ENCODE measurements at regions not wholly inside any gene's neighbourhood (a gene's known extent, or its start where the extent isn't known, plus 50 kb on each side); places are given as distances from the start of the nearest gene placed in this dataset.

DNA sequence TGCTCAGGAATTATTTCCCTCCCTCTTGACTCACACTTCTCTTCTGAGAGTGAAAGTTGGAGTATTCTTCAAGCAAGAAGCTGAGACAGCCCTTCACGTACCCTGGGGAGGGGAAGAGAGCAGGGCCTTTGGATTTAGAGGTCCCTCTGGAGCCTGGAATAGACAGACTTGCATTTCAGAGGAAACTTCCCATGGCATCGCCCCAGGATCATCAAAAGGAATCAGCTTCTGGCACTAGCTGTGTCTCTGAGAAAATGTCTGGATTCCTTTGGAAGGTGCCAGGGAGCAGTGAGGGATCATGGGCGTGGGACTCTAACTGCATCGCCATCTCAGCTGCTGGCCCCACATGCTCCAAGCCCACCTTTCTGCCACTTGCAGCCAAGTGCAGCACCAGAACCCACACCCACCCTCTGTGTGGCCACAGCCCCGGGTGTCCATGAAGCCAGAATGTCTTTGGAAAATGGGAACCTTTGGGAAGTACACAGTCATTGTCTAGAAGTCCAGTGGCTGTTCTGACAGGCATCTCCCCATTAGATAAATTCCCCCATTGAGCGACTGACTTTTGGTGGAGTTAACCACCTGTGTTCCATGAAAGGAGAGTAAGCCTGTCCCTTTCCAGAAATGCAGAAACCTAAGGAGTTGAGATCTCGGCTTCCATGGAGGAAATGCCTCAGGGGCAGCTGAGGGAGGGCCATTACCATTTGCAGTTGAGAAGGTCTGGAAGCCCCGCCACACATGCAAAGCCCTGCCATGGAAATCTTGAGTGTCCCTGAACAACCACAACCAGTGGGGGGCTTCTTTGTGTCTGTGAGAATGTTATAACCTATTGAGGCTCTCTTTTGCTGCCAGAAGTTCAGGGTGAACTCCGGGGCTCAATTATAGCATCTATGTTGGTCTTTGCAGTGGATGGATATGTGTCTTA lies 57.8 kb upstream of the GDF10 start:
- intact Hi-C loops (cut with DNase I) = no loop called here
- Histone ChIP-seq H3K27me3 (peaks cover 0 to 11% (median 0%) of the 10 kb centered on the region in 7 donors), H3K4me3 (no peak overlapping the region), H3K36me3 (no peaks in the 10 kb centered on the region), H3K4me1 (no peaks in the 10 kb centered on the region), H3K27ac (no peak overlapping the region), H3K9me3 (no peaks in the 10 kb centered on the region)
- no peak for ATAC-seq
- no peak for DNase-seq
- 87 to 89% methylated on average over 9 of the region's 9 CpGs for WGBS, 2 donors
- TF ChIP-seq, protein P1, sequence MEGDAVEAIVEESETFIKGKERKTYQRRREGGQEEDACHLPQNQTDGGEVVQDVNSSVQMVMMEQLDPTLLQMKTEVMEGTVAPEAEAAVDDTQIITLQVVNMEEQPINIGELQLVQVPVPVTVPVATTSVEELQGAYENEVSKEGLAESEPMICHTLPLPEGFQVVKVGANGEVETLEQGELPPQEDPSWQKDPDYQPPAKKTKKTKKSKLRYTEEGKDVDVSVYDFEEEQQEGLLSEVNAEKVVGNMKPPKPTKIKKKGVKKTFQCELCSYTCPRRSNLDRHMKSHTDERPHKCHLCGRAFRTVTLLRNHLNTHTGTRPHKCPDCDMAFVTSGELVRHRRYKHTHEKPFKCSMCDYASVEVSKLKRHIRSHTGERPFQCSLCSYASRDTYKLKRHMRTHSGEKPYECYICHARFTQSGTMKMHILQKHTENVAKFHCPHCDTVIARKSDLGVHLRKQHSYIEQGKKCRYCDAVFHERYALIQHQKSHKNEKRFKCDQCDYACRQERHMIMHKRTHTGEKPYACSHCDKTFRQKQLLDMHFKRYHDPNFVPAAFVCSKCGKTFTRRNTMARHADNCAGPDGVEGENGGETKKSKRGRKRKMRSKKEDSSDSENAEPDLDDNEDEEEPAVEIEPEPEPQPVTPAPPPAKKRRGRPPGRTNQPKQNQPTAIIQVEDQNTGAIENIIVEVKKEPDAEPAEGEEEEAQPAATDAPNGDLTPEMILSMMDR (IDR thresholded peaks at IDR 0.05) = no peak

DNA sequence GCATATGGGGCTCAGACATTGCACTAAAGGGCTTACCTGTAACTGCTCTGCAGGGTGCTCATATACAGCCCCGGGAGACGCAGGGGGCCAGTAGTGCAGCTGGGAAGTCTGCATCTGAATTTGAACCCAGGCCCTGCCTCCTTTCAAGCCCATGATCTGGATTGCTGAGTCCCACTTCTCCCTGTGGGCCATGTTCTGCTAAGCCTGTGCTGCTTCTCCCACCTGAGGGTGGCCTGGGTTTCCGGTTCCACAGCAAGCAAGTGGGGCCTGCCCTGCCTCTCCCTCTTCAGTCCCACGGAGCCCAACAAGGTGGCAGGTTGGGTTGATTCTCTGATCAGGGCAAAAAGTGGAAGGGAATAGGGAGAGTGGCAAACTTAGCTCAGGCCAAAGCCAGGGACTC lies 56.6 kb upstream of the GDF10 start:
- no peak overlapping the region for H3K4me3 ChIP-seq
- TF ChIP-seq, protein P1 (IDR thresholded peaks at IDR 0.05) = no peak
- no peak for ATAC-seq
- intact Hi-C loops (cut with DNase I) = no loop called here
- no peaks in the 10 kb centered on the region for H3K4me1 ChIP-seq
- DNase-seq = no peak
- WGBS, 2 donors = 89 to 94% methylated on average over 4 of the region's 4 CpGs
- H3K27ac ChIP-seq = no peak overlapping the region
- H3K27me3 ChIP-seq = peaks cover 0 to 11% (median 0%) of the 10 kb centered on the region in 7 donors
- H3K36me3 ChIP-seq = no peaks in the 10 kb centered on the region
- H3K9me3 ChIP-seq = no peaks in the 10 kb centered on the region

DNA sequence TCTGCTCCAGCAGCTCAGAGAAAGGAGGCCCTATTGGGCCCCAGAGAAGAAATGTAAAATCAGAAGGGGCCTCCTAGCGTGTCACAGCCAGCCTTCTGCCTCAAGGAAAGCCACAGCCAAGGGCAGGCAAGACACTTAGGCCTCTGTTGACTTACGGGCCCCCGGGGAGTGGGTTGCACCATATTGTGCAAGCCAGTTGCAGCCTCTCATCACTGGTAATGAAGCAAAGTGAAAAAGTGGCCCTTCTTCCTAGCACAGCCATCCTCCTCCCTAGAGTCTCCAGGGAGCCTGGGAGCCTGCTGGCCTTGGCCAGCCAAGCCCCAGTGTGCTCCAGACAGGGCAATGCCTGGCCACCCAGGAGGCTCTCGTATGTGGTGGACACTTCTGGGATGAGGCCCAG lies 56.2 kb upstream of the GDF10 start:
- intact Hi-C loops (cut with DNase I) = no loop called here
- H3K4me1 ChIP-seq = no peaks in the 10 kb centered on the region
- no peak for DNase-seq
- no peak overlapping the region for H3K4me3 ChIP-seq
- no peaks in the 10 kb centered on the region for H3K36me3 ChIP-seq
- TF ChIP-seq, protein P1 (IDR thresholded peaks at IDR 0.05) = no peak
- H3K9me3 ChIP-seq = no peaks in the 10 kb centered on the region
- peak in 1 of 8 donors; percentile 26 for ATAC-seq
- no peak overlapping the region for H3K27ac ChIP-seq
- 78 to 91% methylated on average over 4 of the region's 4 CpGs for WGBS, 2 donors
- peaks cover 0 to 11% (median 0%) of the 10 kb centered on the region in 7 donors for H3K27me3 ChIP-seq

DNA sequence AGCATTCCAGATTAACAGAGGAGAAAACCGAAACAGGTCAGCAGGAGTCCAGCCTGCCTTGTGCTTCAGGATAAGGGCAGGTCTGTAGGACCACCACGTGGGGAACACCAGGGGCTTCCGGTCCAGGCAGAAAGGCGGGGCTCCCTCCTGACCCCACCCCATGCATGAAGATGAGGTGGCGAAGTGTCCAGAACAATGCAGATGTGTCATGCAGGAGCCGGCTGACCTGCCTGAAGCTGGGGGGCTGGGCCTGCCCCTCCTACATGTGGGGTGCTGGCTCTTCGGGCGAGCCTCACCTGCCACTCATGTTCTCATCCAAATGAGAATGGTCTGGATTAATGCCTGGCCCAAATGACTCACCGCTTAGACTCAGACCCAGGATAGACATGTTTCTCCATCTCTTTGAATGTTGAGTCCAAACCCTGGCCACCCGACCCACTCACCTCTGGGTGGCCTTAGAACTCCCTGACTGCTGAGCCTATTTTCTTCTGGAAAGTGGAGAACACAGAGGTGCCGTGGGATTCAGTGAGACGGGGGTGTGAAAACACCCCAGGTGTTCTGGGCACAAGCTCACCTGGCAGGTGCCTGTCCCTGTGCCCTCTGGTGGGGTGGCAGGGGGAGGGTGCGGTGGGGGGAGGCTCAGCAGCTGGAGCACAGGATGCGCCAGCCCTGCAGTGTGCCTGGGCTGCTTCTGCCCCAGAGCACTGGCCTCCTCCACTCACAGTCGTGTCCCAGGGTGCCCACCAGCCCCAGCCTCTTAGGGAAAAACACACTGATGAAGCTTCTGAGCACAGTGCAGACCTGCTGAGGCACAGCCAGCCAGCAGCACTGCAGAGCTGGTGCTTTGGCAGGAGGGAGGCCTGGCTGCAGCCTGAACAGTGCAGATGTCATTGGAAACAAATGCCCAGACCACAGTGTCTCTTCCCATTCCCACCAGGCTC lies 55.2 kb upstream of the GDF10 start:
- DNase-seq (no peak), ATAC-seq (no peak)
- 85 to 90% methylated on average over 15 of the region's 15 CpGs for WGBS, 2 donors
- Histone ChIP-seq H3K36me3 (no peaks in the 10 kb centered on the region), H3K4me1 (no peaks in the 10 kb centered on the region), H3K9me3 (no peaks in the 10 kb centered on the region), H3K27me3 (peaks cover 0 to 11% (median 0%) of the 10 kb centered on the region in 7 donors), H3K27ac (no peak overlapping the region), H3K4me3 (no peak overlapping the region)
- TF ChIP-seq, protein P1 (IDR thresholded peaks at IDR 0.05) = no peak
- intact Hi-C loops (cut with DNase I) = no loop called here
